Pancreas (tissue), 10 donors: ENCODE measurements at regions not wholly inside any gene's neighbourhood (a gene's known extent, or its start where the extent isn't known, plus 50 kb on each side); places are given as distances from the start of the nearest gene placed in this dataset.

ENCODE experiments used
- ATAC-seq, 4 donors: fragments of 200-7000 bp; cut with Tn5 transposase; one replicate each; pipeline versions ENCODE4 v1.8.0 to v1.9.1; 2020; ENCODE audit warnings: mild to moderate bottlenecking in 4 of 4, moderate library complexity in 4 of 4
- DNase-seq, 6 donors: peaks; one replicate each; pipeline ENCODE4 v3.0.0-alpha.2; 2020
- FAIRE-seq: peaks from 2 replicates; lab custom pipeline; 2012; peaks lifted over from hg19 to GRCh38; lab: Jason Lieb, UNC
- H3K27ac ChIP-seq, 4 donors: fragments of 200-600 bp; sonication (generic); 1 replicate in 3 of 4; 2 replicates in 1 of 4; pipeline versions ENCODE4 v1.5.0 to v1.8.0; 2020
- H3K27me3 ChIP-seq, 4 donors: fragments of 200-600 bp; one replicate each; pipeline ENCODE4 v1.8.0; 2021
- H3K36me3 ChIP-seq, 3 donors: fragments of 200-600 bp; sonication (generic) in 1 of 3; one replicate each; pipeline versions ENCODE4 v1.5.0 to v1.8.0; 2020 to 2021
- H3K4me1 ChIP-seq, 3 donors: fragments of 200-600 bp; one replicate each; pipeline ENCODE4 v1.8.0; 2021
- H3K4me3 ChIP-seq, 4 donors: fragments of 200-600 bp; sonication (generic) in 2 of 4; one replicate each; pipeline versions ENCODE4 v1.5.0 to v1.8.0; 2020 to 2021
- H3K9me3 ChIP-seq, 4 donors: fragments of 200-600 bp; one replicate each; pipeline ENCODE4 v1.8.0; 2021
- CTCF ChIP-seq, 4 donors: fragments of 200-600 bp; sonication (generic) in 3 of 4; IDR thresholded peaks; one replicate each; pipeline versions ENCODE4 v1.5.0 to v1.8.0; 2021; ENCODE audit warnings: antibody characterized with exemption in 4 of 4
- WGBS, 2 donors: extraction: QIAGEN DNeasy Blood & Tissue Kit; methylation state at CpG; one replicate each; pipeline ENCODE4 v1.1.7; 2013; 5-methylcytosine and 5-hydroxymethylcytosine counted together
- intact Hi-C, 3 donors: fragments of 100-400 bp; cut with DNase I; formaldehyde crosslinking; loops; one replicate each; pipeline versions ENCODE4 v1.11.1 to v1.14.2; 2022
- donor health status: healthy with polysubstance abuse.
- donor health status: DM: no; HTN: no; CAD: no; lungs with moderate emphysema.
- donor health status: DM: no; HTN: no; CAD: no.
- donor health status: control.
- donor health status: control.
- donor health status: Bipolar disorder and iron deficiency.
- donor health status: DM: yes; HTN: yes; CAD: no.
- donor health status: DM: no; HTN: no; CAD: no.
- donor health status: DM: no; HTN: no; CAD: no.
- donor health status: DM: yes; HTN: yes; CAD: no.

GRCh38 chr17:427891-428290 lies 75.3 kb upstream of the RPH3AL start:
- H3K27me3 ChIP-seq, result no peaks in the 10 kb centered on the region
- DNase-seq (peak in 1 of 6 donors; percentile 5), ATAC-seq (no peak), FAIRE-seq (no peak)
- no peaks in the 10 kb centered on the region for H3K9me3 ChIP-seq
- intact Hi-C loops, result no loop called here
- TF ChIP-seq CTCF (IDR thresholded peaks at IDR 0.05), result no peak
- H3K27ac ChIP-seq, result no peak overlapping the region
- WGBS, 2 donors, result 83 to 87% methylated on average over 3 of the region's 3 CpGs
- H3K4me3 ChIP-seq, result no peak overlapping the region
- no peaks in the 10 kb centered on the region for H3K36me3 ChIP-seq
- no peaks in the 10 kb centered on the region for H3K4me1 ChIP-seq

- no peak overlapping the region for H3K27ac ChIP-seq
- ATAC-seq, result no peak
- no peak for DNase-seq
- FAIRE-seq, result no peak
- H3K4me1 ChIP-seq, result no peaks in the 10 kb centered on the region
- no peak for TF ChIP-seq CTCF (IDR thresholded peaks at IDR 0.05)
- intact Hi-C loops, result no loop called here
- no peaks in the 10 kb centered on the region for H3K36me3 ChIP-seq
- WGBS, 2 donors, result 55 to 61% methylated on average over 6 of the region's 6 CpGs
- H3K4me3 ChIP-seq, result no peak overlapping the region
- H3K27me3 ChIP-seq, result no peaks in the 10 kb centered on the region
- no peaks in the 10 kb centered on the region for H3K9me3 ChIP-seq
These were observed 74.7 kb upstream of the RPH3AL start for GRCh38 chr17:427327-427726.

DNA sequence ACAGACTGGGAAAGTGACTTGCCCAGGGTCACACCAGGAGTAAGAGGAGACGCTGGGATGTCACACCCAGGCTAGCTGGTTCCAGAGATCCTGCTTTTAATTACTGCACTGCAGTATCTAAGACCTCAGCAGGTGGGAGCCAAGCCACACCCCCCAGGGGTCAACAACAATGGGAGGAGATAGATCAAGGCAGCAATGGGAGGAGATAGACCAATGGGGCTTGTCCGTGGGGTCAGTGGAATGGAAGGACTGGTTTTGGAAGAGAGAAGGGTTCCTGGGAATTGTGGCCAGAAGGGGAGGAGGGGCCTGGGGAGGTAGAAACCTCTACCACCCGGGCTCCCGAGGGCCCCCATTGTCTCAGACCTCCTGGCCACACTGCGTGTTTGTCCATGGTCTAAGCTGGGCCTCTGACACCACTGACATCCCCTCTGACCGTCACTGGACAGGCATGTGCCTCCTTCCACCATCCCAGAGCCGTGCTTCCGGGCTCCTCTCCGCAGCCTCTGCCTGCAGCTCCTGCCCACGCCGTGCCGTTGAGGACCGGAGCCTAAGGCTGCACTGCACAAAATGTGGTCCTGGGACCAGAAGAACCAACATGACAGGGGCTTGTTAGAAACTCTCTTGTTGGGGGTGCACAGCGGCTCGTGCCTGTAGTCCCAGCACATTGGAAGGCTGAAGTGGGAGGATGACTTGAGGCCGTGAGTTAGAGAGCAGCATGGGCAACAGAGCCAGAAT lies 69.8 kb upstream of the RPH3AL start:
- DNase-seq (peak in 1 of 6 donors; percentile 44), ATAC-seq (no peak), FAIRE-seq (no peak)

DNA sequence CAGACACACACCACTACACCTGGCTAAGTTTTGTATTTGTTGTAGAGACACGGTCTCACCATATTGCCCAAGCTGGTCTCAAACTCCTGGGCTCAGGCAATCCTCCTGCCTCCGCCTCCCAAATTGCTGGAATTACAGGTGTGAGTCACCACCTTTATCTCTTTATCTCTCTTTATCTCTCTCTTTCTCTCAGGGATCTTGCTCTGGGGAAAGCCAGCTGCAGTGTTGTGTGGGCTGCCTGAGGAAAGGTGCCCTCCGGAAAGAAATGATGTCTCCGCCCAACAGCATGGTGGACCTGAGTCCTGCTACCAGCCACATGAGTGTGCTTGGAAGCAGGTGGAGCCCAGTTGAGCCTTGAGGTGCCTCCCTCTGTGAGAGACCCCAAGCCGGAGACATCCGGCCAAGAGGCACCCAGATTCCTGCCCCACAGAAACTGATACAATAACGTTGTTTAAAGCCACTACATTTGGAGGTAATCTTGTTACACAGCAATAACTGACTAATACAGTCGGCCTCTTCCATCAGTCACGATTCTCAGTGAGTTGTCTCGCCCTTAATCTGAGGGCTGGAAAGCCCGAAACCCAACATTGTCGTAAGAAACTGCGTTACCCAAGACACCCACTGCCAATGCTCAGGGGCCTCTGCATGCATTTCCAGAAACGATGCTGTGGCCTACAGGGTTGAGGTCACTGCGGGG lies 68.0 kb upstream of the RPH3AL start:
- ATAC-seq, result no peak
- H3K9me3 ChIP-seq, result no peaks in the 10 kb centered on the region
- TF ChIP-seq CTCF (IDR thresholded peaks at IDR 0.05), result no peak
- no peak overlapping the region for H3K27ac ChIP-seq
- peak in 1 of 6 donors; percentile 2 for DNase-seq
- no peaks in the 10 kb centered on the region for H3K36me3 ChIP-seq
- intact Hi-C loops, result no loop called here
- H3K27me3 ChIP-seq, result no peaks in the 10 kb centered on the region
- FAIRE-seq, result no peak
- no peaks in the 10 kb centered on the region for H3K4me1 ChIP-seq
- WGBS, 2 donors, result 89 to 90% methylated on average over 15 of the region's 15 CpGs
- H3K4me3 ChIP-seq, result no peak overlapping the region

More for the DNA sequence above, 69.8 kb upstream of the RPH3AL start:
- TF ChIP-seq CTCF (IDR thresholded peaks at IDR 0.05), result no peak
- no peaks in the 10 kb centered on the region for H3K9me3 ChIP-seq
- no peaks in the 10 kb centered on the region for H3K36me3 ChIP-seq
- H3K27me3 ChIP-seq, result no peaks in the 10 kb centered on the region
- 64 to 75% methylated on average over 16 of the region's 16 CpGs for WGBS, 2 donors
- no peaks in the 10 kb centered on the region for H3K4me1 ChIP-seq
- no peak overlapping the region for H3K4me3 ChIP-seq
- intact Hi-C loops, result no loop called here
- no peak overlapping the region for H3K27ac ChIP-seq
